Naive thymus-derived CD4-positive, alpha-beta T cell (primary cell): ENCODE measurements at regions not wholly inside any gene's neighbourhood (a gene's known extent, or its start where the extent isn't known, plus 50 kb on each side); places are given as distances from the start of the nearest gene placed in this dataset.

Experiments
- ATAC-seq: fragments of 150-1000 bp; cut with Tn5 transposase; 2 replicates; pipeline ENCODE4 v1.10.0; 2021; ENCODE audit warnings: mild to moderate bottlenecking, moderate library complexity
- CTCF ChIA-PET: fragments of 350-600 bp; sonication (Branson Sonifier 250); formaldehyde crosslinking; loops from one replicate; lab custom pipeline; 2021; ENCODE audit warnings: antibody characterized with exemption; lab: Charles Lee
- POLR2A ChIA-PET: fragments of 350-600 bp; sonication (Branson Sonifier 250); formaldehyde crosslinking; loops from one replicate; lab custom pipeline; 2021; ENCODE audit warnings: antibody characterized with exemption, inconsistent platforms; lab: Charles Lee
- DNase-seq, 9 donors: peaks; one replicate each; pipeline versions ENCODE4 v3.0.0 to v3.0.0-alpha.2; 2020 to 2022; ENCODE audit warnings: mixed read lengths in 1 of 9
- H3K27ac ChIP-seq: one replicate; pipeline ENCODE4 v1.7.0; 2013; ENCODE audit warnings: mild to moderate bottlenecking, low read depth, low read length, moderate library complexity
- H3K27me3 ChIP-seq, 2 donors: one replicate each; pipeline ENCODE4 v1.7.0; 2013; ENCODE audit warnings: low read length in 2 of 2, mild to moderate bottlenecking in 2 of 2, moderate library complexity in 2 of 2; ENCODE audit not compliant: control insufficient read depth in 2 of 2, insufficient read depth in 2 of 2
- H3K36me3 ChIP-seq, 3 experiments: 1 replicate in 2 of 3; 2 replicates in 1 of 3; pipeline ENCODE4 v1.7.0; 2013; ENCODE audit warnings: low read length in 3 of 3, mild to moderate bottlenecking in 3 of 3, moderate library complexity in 1 of 3; ENCODE audit not compliant: insufficient read depth in 3 of 3, control insufficient read depth in 2 of 3
- H3K4me1 ChIP-seq, 2 donors: one replicate each; pipeline ENCODE4 v1.7.0; 2013; ENCODE audit warnings: low read length in 2 of 2, mild to moderate bottlenecking in 2 of 2, moderate library complexity in 1 of 2; ENCODE audit not compliant: control insufficient read depth in 2 of 2, insufficient read depth in 2 of 2
- H3K4me3 ChIP-seq: 2 replicates; pipeline ENCODE4 v1.7.0; 2013; ENCODE audit warnings: mild to moderate bottlenecking, low read length
- H3K9me3 ChIP-seq, 3 experiments: 1 replicate in 2 of 3; 2 replicates in 1 of 3; pipeline ENCODE4 v1.7.0; 2013; ENCODE audit warnings: low read length in 3 of 3; ENCODE audit not compliant: control insufficient read depth in 2 of 3
- H3K27ac Mint-ChIP-seq, 9 donors: one replicate each; pipeline ENCODE4 v1.8.0; 2020 to 2022; ENCODE audit warnings: mixed read lengths in 9 of 9, mild to moderate bottlenecking in 8 of 9, moderate library complexity in 5 of 9, inconsistent platforms in 2 of 9
- H3K27me3 Mint-ChIP-seq, 5 donors: one replicate each; pipeline ENCODE4 v1.8.0; 2021 to 2022; ENCODE audit warnings: mixed read lengths in 5 of 5, mild to moderate bottlenecking in 1 of 5
- H3K36me3 Mint-ChIP-seq, 5 donors: one replicate each; pipeline ENCODE4 v1.8.0; 2020 to 2022; ENCODE audit warnings: mixed read lengths in 5 of 5, mild to moderate bottlenecking in 3 of 5, inconsistent platforms in 1 of 5
- H3K4me1 Mint-ChIP-seq, 7 donors: one replicate each; pipeline ENCODE4 v1.8.0; 2020 to 2022; ENCODE audit warnings: mixed read lengths in 7 of 7, mild to moderate bottlenecking in 3 of 7, inconsistent platforms in 1 of 7
- H3K4me3 Mint-ChIP-seq, 10 donors: one replicate each; pipeline ENCODE4 v1.8.0; 2020 to 2022; ENCODE audit warnings: mild to moderate bottlenecking in 10 of 10, mixed read lengths in 10 of 10, moderate library complexity in 6 of 10, inconsistent platforms in 2 of 10
- H3K9me3 Mint-ChIP-seq, 11 donors: one replicate each; pipeline ENCODE4 v1.8.0; 2020 to 2022; ENCODE audit warnings: mixed read lengths in 11 of 11, mild to moderate bottlenecking in 4 of 11, inconsistent platforms in 1 of 11, moderate library complexity in 1 of 11
- intact Hi-C, 2 donors: fragments of 100-400 bp; cut with micrococcal nuclease; formaldehyde crosslinking; loops; one replicate each; pipeline ENCODE4 v1.15.1; 2023

- no peaks in the 10 kb centered on the region for H3K36me3 Mint-ChIP-seq
- peaks cover 0 to 5% (median 0%) of the 10 kb centered on the region in 11 donors for H3K9me3 Mint-ChIP-seq
- ChIA-PET CTCF (no interaction called here), POLR2A (no interaction called here)
- H3K27ac ChIP-seq: no peak overlapping the region
- intact Hi-C loops: no loop called here
- H3K4me1 Mint-ChIP-seq: no peaks in the 10 kb centered on the region
- ATAC-seq (no peak), DNase-seq (no peak)
- H3K27me3 Mint-ChIP-seq: peaks cover 0 to 16% (median 0%) of the 10 kb centered on the region in 5 donors
- H3K27ac Mint-ChIP-seq: no peak overlapping the region
- no peak overlapping the region for H3K4me3 ChIP-seq
- no peak overlapping the region for H3K4me3 Mint-ChIP-seq
- no peaks in the 10 kb centered on the region for H3K27me3 ChIP-seq
- no peaks in the 10 kb centered on the region for H3K4me1 ChIP-seq
- H3K9me3 ChIP-seq: no peaks in the 10 kb centered on the region
- H3K36me3 ChIP-seq: no peaks in the 10 kb centered on the region
These were observed 145.4 kb upstream of the PIK3C3 start for GRCh38 chr18:41809652-41810051.

- H3K27me3 ChIP-seq: no peaks in the 10 kb centered on the region
- no peaks in the 10 kb centered on the region for H3K36me3 ChIP-seq
- ChIA-PET CTCF (no interaction called here), POLR2A (no interaction called here)
- Mint-ChIP-seq H3K36me3 (no peaks in the 10 kb centered on the region), H3K27me3 (peaks cover 0 to 11% (median 6%) of the 10 kb centered on the region in 5 donors), H3K4me1 (no peaks in the 10 kb centered on the region), H3K4me3 (no peak overlapping the region), H3K27ac (no peak overlapping the region), H3K9me3 (peaks cover 0 to 5% (median 0%) of the 10 kb centered on the region in 11 donors)
- no peak for DNase-seq
- H3K4me3 ChIP-seq: no peak overlapping the region
- no peaks in the 10 kb centered on the region for H3K9me3 ChIP-seq
- intact Hi-C loops: no loop called here
- no peaks in the 10 kb centered on the region for H3K4me1 ChIP-seq
- no peak overlapping the region for H3K27ac ChIP-seq
- no peak for ATAC-seq
These were observed 149.7 kb upstream of the PIK3C3 start for GRCh38 chr18:41805341-41805740.

GRCh38 chr18:41798879-41799278 is 156.2 kb upstream of the PIK3C3 start:
- POLR2A ChIA-PET: no interaction called here

DNA sequence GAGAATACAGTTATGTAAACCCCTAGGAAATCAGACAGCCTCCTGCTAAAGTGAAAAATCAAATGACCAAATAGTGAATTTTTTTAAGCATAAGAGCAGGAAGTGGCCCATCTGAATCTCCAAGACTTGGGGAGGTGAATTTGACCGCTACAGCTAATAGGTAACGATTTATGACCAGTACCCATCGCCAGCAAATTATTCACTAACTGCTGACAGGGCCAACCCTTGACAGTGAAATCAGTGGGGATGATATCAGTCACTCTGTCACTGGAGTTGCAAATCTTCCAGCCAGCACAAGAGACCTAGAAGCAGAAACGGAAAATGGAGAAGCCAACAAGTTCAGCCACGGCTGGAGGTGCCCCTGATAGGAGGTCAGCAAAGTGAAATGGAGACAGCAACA is 164.3 kb upstream of the PIK3C3 start:
- no peaks in the 10 kb centered on the region for H3K9me3 ChIP-seq
- intact Hi-C loops: no loop called here
- DNase-seq (no peak), ATAC-seq (no peak)
- H3K36me3 ChIP-seq: no peaks in the 10 kb centered on the region
- H3K9me3 Mint-ChIP-seq: peaks cover 0 to 8% (median 2%) of the 10 kb centered on the region in 11 donors
- H3K27ac ChIP-seq: no peak overlapping the region
- no peaks in the 10 kb centered on the region for H3K27me3 ChIP-seq
- H3K27ac Mint-ChIP-seq: no peak overlapping the region
- H3K4me1 Mint-ChIP-seq: peaks cover 0 to 2% (median 0%) of the 10 kb centered on the region in 7 donors
- no peak overlapping the region for H3K4me3 Mint-ChIP-seq
- H3K36me3 Mint-ChIP-seq: no peaks in the 10 kb centered on the region
- H3K4me3 ChIP-seq: no peak overlapping the region
- H3K27me3 Mint-ChIP-seq: peaks cover 0 to 3% (median 0%) of the 10 kb centered on the region in 5 donors
- ChIA-PET POLR2A (no interaction called here), CTCF (no interaction called here)
- no peaks in the 10 kb centered on the region for H3K4me1 ChIP-seq

More at GRCh38 chr18:41798879-41799278, 156.2 kb upstream of the PIK3C3 start:
- peaks cover 0 to 11% (median 0%) of the 10 kb centered on the region in 5 donors for H3K27me3 Mint-ChIP-seq
- DNase-seq (no peak), ATAC-seq (no peak)
- Histone ChIP-seq H3K4me3 (no peak overlapping the region), H3K4me1 (no peaks in the 10 kb centered on the region), H3K27ac (no peak overlapping the region), H3K9me3 (no peaks in the 10 kb centered on the region), H3K36me3 (no peaks in the 10 kb centered on the region), H3K27me3 (no peaks in the 10 kb centered on the region)
- intact Hi-C loops: no loop called here
- H3K4me1 Mint-ChIP-seq: peaks cover 0 to 1% (median 0%) of the 10 kb centered on the region in 7 donors
- H3K27ac Mint-ChIP-seq: no peak overlapping the region
- no peaks in the 10 kb centered on the region for H3K36me3 Mint-ChIP-seq
- H3K4me3 Mint-ChIP-seq: no peak overlapping the region
- H3K9me3 Mint-ChIP-seq: peaks cover 0 to 2% (median 0%) of the 10 kb centered on the region in 11 donors
- CTCF ChIA-PET: no interaction called here

DNA sequence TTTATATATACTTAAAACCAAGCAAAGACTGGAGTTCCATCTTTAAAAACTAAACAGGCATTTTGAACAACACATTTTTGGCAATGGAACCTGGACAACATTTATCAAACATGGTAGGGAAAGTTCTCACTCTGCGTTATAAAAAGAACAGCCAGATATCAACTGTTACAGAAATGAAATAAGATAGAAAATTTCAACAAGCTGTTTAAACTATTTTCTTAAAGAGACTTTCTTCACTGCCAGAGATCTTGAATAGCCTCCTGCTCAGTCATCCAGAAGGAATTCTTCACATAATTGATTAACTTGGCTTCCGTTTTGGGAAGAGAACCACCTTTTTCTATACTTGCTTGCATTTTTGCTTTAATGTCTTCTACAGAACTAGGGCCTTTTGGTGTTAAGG is 166.0 kb upstream of the PIK3C3 start:
- Histone ChIP-seq H3K9me3 (no peaks in the 10 kb centered on the region), H3K4me3 (no peak overlapping the region), H3K36me3 (no peaks in the 10 kb centered on the region), H3K4me1 (no peaks in the 10 kb centered on the region), H3K27ac (no peak overlapping the region), H3K27me3 (no peaks in the 10 kb centered on the region)
- no peak for DNase-seq
- Mint-ChIP-seq H3K4me1 (peaks cover 0 to 2% (median 0%) of the 10 kb centered on the region in 7 donors), H3K4me3 (no peak overlapping the region), H3K27ac (no peak overlapping the region), H3K9me3 (peaks cover 0 to 8% (median 1%) of the 10 kb centered on the region in 11 donors), H3K27me3 (peaks cover 0 to 3% (median 0%) of the 10 kb centered on the region in 5 donors), H3K36me3 (no peaks in the 10 kb centered on the region)
- ChIA-PET CTCF (no interaction called here), POLR2A (no interaction called here)
- no peak for ATAC-seq
- intact Hi-C loops: no loop called here

DNA sequence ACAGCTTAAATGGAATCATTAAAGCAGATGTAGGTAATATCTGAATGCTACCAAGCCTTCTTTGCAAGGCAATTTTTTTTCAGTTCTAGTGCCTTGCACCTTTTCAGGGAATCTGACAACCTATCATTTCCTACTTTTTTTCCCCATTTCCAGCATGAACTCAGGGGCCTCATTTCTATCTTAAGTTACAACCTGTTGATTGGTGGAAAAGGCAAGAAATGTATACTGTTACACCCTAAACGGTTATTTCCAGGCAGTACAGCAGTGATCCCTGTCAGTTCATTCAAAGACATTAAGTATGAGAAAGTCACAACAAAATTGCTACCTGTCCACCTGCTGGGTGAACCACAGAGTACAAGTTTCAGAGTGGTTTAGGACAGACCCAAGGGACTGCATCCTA is 171.2 kb upstream of the PIK3C3 start:
- Histone ChIP-seq H3K4me1 (no peaks in the 10 kb centered on the region), H3K27me3 (no peaks in the 10 kb centered on the region), H3K4me3 (no peak overlapping the region), H3K36me3 (no peaks in the 10 kb centered on the region), H3K27ac (no peak overlapping the region), H3K9me3 (no peaks in the 10 kb centered on the region)
- no peaks in the 10 kb centered on the region for H3K36me3 Mint-ChIP-seq
- H3K27me3 Mint-ChIP-seq: peaks cover 0 to 3% (median 0%) of the 10 kb centered on the region in 5 donors
- intact Hi-C loops: no loop called here
- POLR2A ChIA-PET: no interaction called here
- peaks cover 0 to 5% (median 0%) of the 10 kb centered on the region in 11 donors for H3K9me3 Mint-ChIP-seq
- CTCF ChIA-PET: no interaction called here
- H3K4me1 Mint-ChIP-seq: no peaks in the 10 kb centered on the region
- H3K27ac Mint-ChIP-seq: no peak overlapping the region
- DNase-seq (no peak), ATAC-seq (no peak)
- H3K4me3 Mint-ChIP-seq: no peak overlapping the region

GRCh38 chr18:41783065-41783818 is 171.8 kb upstream of the PIK3C3 start:
- CTCF ChIA-PET: no interaction called here
- no peaks in the 10 kb centered on the region for H3K4me1 ChIP-seq
- no peaks in the 10 kb centered on the region for H3K36me3 ChIP-seq

More at GRCh38 chr18:41783065-41783818, 171.8 kb upstream of the PIK3C3 start:
- Mint-ChIP-seq H3K4me3 (no peak overlapping the region), H3K36me3 (no peaks in the 10 kb centered on the region), H3K9me3 (peaks cover 0 to 5% (median 0%) of the 10 kb centered on the region in 11 donors), H3K27me3 (peaks cover 0 to 3% (median 0%) of the 10 kb centered on the region in 5 donors), H3K4me1 (no peaks in the 10 kb centered on the region), H3K27ac (no peak overlapping the region)
- Histone ChIP-seq H3K27ac (no peak overlapping the region), H3K9me3 (no peaks in the 10 kb centered on the region), H3K27me3 (no peaks in the 10 kb centered on the region), H3K4me3 (no peak overlapping the region)
- no peak for DNase-seq
- intact Hi-C loops: no loop called here
- POLR2A ChIA-PET: no interaction called here
- ATAC-seq: no peak
